OCI-LY3 (cell line): ENCODE measurements at regions not wholly inside any gene's neighbourhood (a gene's known extent, or its start where the extent isn't known, plus 50 kb on each side); places are given as distances from the start of the nearest gene placed in this dataset.

Experiments
- H2AFZ ChIP-seq: fragments of 200-600, 300-600 bp; shearing (Covaris generic); 2 replicates; pipeline ENCODE4 v1.6.0; 2014; ENCODE audit warnings: antibody characterized with exemption, low read depth, low read length
- H3K27ac ChIP-seq: fragments of 200-600, 300-600 bp; sonication (generic); 2 replicates; pipeline ENCODE4 v1.5.1; 2014; ENCODE audit warnings: mild to moderate bottlenecking, low read length, moderate library complexity, mixed read lengths
- H3K27me3 ChIP-seq: fragments of 200-600, 300-600 bp; sonication (generic); 2 replicates; pipeline ENCODE4 v1.6.1; 2014; ENCODE audit warnings: low read depth, low read length, mixed read lengths
- H3K36me3 ChIP-seq: fragments of 200-600, 300-600 bp; sonication (generic); replicated peaks from 2 replicates; pipeline ENCODE3; 2014; ENCODE audit warnings: low read depth, low read length, mixed read lengths
- H3K4me1 ChIP-seq: fragments of 300-600, 200-600 bp; sonication (generic); 2 replicates; pipeline ENCODE4 v1.6.1; 2014; ENCODE audit warnings: low read length, mixed read lengths
- H3K4me2 ChIP-seq: fragments of 200-600, 300-600 bp; sonication (generic); 2 replicates; pipeline ENCODE4 v1.6.1; 2014; ENCODE audit warnings: low read length, mixed read lengths
- H3K4me3 ChIP-seq: fragments of 300-600, 200-600 bp; sonication (generic); 2 replicates; pipeline ENCODE4 v1.5.1; 2014; ENCODE audit warnings: antibody characterized with exemption, mild to moderate bottlenecking, low read length, moderate library complexity
- H3K79me2 ChIP-seq: fragments of 300-600, 200-600 bp; shearing (Covaris generic); 2 replicates; pipeline ENCODE4 v1.6.1; 2014; ENCODE audit warnings: mild to moderate bottlenecking, low read length, mixed read lengths
- H3K9ac ChIP-seq: fragments of 300-600, 200-600 bp; shearing (Covaris generic); 2 replicates; pipeline ENCODE4 v1.6.0; 2014; ENCODE audit warnings: mild to moderate bottlenecking, low read length, moderate library complexity
- H3K9me3 ChIP-seq: fragments of 200-600, 300-600 bp; shearing (Covaris generic); 2 replicates; pipeline ENCODE4 v1.6.1; 2014; ENCODE audit warnings: low read length, mixed read lengths; ENCODE audit not compliant: insufficient read depth
- H4K20me1 ChIP-seq: fragments of 200-600, 300-600 bp; sonication (generic); 2 replicates; pipeline ENCODE4 v1.6.1; 2016; ENCODE audit warnings: low read length, mixed read lengths; ENCODE audit not compliant: insufficient read depth
- CTCF ChIP-seq: fragments of 200-600, 300-600 bp; sonication (generic); IDR thresholded peaks from 2 replicates; pipeline ENCODE4 v1.5.1; 2014; ENCODE audit warnings: antibody characterized with exemption, low read length, low read depth
- EZH2phosphoT487 ChIP-seq: fragments of 200-600 bp; shearing (Covaris generic); IDR thresholded peaks from 2 replicates; pipeline ENCODE4 v1.6.1; 2018; ENCODE audit warnings: antibody characterized with exemption, mixed run types, low read depth

GRCh38 chr1:209389975-209390374 lies 193.5 kb upstream of the CAMK1G start:
- H4K20me1 ChIP-seq, result no peaks in the 10 kb centered on the region
- H3K9ac ChIP-seq, result no peak overlapping the region
- no peak overlapping the region for H2AFZ ChIP-seq
- H3K4me2 ChIP-seq, result no peak overlapping the region
- no peak overlapping the region for H3K27ac ChIP-seq
- peaks cover 8% of the 10 kb centered on the region; the same call in 1 of the 2 replicates for H3K27me3 ChIP-seq
- H3K4me3 ChIP-seq, result no peak overlapping the region
- no peaks in the 10 kb centered on the region for H3K36me3 ChIP-seq
- H3K9me3 ChIP-seq, result no peaks in the 10 kb centered on the region
- TF ChIP-seq CTCF (no peak), EZH2phosphoT487 (no peak)
- peaks cover 5% of the 10 kb centered on the region; the same call in 1 of the 2 replicates for H3K4me1 ChIP-seq
- H3K79me2 ChIP-seq, result no peaks in the 10 kb centered on the region

GRCh38 chr1:209390764-209391163 lies 192.8 kb upstream of the CAMK1G start:
- H2AFZ ChIP-seq, result no peak overlapping the region
- no peak overlapping the region for H3K4me3 ChIP-seq
- H3K27ac ChIP-seq, result no peak overlapping the region
- H3K4me1 ChIP-seq, result peaks cover 5% of the 10 kb centered on the region; the same call in 1 of the 2 replicates
- no peaks in the 10 kb centered on the region for H3K9me3 ChIP-seq
- no peaks in the 10 kb centered on the region for H3K79me2 ChIP-seq
- no peaks in the 10 kb centered on the region for H3K36me3 ChIP-seq
- H4K20me1 ChIP-seq, result no peaks in the 10 kb centered on the region
- H3K27me3 ChIP-seq, result peaks cover 16% of the 10 kb centered on the region
- TF ChIP-seq EZH2phosphoT487 (no peak), CTCF (no peak)
- no peak overlapping the region for H3K4me2 ChIP-seq
- no peak overlapping the region for H3K9ac ChIP-seq

GRCh38 chr1:209391792-209392191 lies 191.7 kb upstream of the CAMK1G start:
- Histone ChIP-seq H3K27ac (no peak overlapping the region), H3K4me3 (no peak overlapping the region), H3K79me2 (no peaks in the 10 kb centered on the region), H3K4me1 (peaks cover 5% of the 10 kb centered on the region; the same call in 1 of the 2 replicates), H3K36me3 (no peaks in the 10 kb centered on the region), H3K27me3 (peaks cover 26% of the 10 kb centered on the region), H3K9ac (no peak overlapping the region), H2AFZ (no peak overlapping the region), H3K9me3 (no peaks in the 10 kb centered on the region), H3K4me2 (no peak overlapping the region), H4K20me1 (no peaks in the 10 kb centered on the region)
- TF ChIP-seq CTCF, result no peak
- no peak for TF ChIP-seq EZH2phosphoT487

- Histone ChIP-seq H3K9me3 (no peaks in the 10 kb centered on the region), H3K4me2 (no peak overlapping the region), H3K9ac (no peak overlapping the region), H3K4me3 (no peak overlapping the region), H3K4me1 (no peaks in the 10 kb centered on the region), H3K36me3 (no peaks in the 10 kb centered on the region), H3K27me3 (peaks cover 31% of the 10 kb centered on the region), H3K79me2 (no peaks in the 10 kb centered on the region), H2AFZ (no peak overlapping the region), H4K20me1 (no peaks in the 10 kb centered on the region), H3K27ac (no peak overlapping the region)
- no peak for TF ChIP-seq CTCF
Observed at GRCh38 chr1:209395169-209395568, 188.3 kb upstream of the CAMK1G start.
